SU-DHL-6 (cell line): ENCODE measurements at regions not wholly inside any gene's neighbourhood (a gene's known extent, or its start where the extent isn't known, plus 50 kb on each side); places are given as distances from the start of the nearest gene placed in this dataset.

Experiments
- EZH2phosphoT487 ChIP-seq: fragments of 200-600 bp; sonication (generic), shearing (Covaris generic); conservative IDR thresholded peaks from 2 replicates; pipeline ENCODE4 v1.6.1; 2018; ENCODE audit warnings: mild to moderate bottlenecking, antibody characterized with exemption, low read length, moderate library complexity, mixed read lengths
- TF ChIP-seq, protein P1 (sequence below): fragments of 200-600 bp; sonication (generic); IDR thresholded peaks from one replicate; pipeline ENCODE4 v1.5.1; 2017; ENCODE audit warnings: antibody characterized with exemption, mild to moderate bottlenecking, low read length, moderate library complexity; ENCODE audit not compliant: insufficient read depth, poor library complexity, severe bottlenecking

GRCh38 chr10:113360870-113361269, 192.0 kb upstream of the HABP2 start:
- TF ChIP-seq, protein P1, sequence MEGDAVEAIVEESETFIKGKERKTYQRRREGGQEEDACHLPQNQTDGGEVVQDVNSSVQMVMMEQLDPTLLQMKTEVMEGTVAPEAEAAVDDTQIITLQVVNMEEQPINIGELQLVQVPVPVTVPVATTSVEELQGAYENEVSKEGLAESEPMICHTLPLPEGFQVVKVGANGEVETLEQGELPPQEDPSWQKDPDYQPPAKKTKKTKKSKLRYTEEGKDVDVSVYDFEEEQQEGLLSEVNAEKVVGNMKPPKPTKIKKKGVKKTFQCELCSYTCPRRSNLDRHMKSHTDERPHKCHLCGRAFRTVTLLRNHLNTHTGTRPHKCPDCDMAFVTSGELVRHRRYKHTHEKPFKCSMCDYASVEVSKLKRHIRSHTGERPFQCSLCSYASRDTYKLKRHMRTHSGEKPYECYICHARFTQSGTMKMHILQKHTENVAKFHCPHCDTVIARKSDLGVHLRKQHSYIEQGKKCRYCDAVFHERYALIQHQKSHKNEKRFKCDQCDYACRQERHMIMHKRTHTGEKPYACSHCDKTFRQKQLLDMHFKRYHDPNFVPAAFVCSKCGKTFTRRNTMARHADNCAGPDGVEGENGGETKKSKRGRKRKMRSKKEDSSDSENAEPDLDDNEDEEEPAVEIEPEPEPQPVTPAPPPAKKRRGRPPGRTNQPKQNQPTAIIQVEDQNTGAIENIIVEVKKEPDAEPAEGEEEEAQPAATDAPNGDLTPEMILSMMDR, result no peak
- no peak for TF ChIP-seq EZH2phosphoT487
